Kidney glomerular epithelial cell (primary cell): ENCODE measurements at regions not wholly inside any gene's neighbourhood (a gene's known extent, or its start where the extent isn't known, plus 50 kb on each side); places are given as distances from the start of the nearest gene placed in this dataset.
A peak's percentile ranks its signal among the peaks of the same experiment; 100 is the strongest.
"Not testable (repeated sequence)": the region's sequence is repeated elsewhere in the genome, so short reads cannot be mapped to it uniquely, and the experiment has no call there.

Experiments used
- DNase-seq: peaks from one replicate; lab custom pipeline; 2025; lab: John Stamatoyannopoulos, UW

DNA sequence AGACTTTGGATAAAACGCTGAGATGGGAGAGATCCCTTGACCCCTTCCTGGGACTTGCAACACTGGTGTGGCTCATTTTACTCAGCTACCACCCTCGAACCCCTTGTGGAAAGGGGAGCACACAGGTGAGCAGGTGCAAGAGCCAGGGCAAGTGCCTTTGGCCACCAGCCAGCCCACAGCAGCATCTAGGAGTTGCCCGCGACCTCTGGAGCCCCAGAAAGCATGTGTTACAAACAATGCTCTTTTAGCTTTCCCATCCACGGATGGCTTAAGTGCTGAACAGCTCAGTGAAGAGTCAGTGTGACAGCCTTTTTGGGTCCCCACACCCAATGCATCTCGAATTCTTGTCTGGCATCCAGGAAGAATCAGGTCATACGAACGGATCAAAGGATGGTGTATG, 197.8 kb downstream of the MEMO1 start:
- DNase-seq, result no peak

DNA sequence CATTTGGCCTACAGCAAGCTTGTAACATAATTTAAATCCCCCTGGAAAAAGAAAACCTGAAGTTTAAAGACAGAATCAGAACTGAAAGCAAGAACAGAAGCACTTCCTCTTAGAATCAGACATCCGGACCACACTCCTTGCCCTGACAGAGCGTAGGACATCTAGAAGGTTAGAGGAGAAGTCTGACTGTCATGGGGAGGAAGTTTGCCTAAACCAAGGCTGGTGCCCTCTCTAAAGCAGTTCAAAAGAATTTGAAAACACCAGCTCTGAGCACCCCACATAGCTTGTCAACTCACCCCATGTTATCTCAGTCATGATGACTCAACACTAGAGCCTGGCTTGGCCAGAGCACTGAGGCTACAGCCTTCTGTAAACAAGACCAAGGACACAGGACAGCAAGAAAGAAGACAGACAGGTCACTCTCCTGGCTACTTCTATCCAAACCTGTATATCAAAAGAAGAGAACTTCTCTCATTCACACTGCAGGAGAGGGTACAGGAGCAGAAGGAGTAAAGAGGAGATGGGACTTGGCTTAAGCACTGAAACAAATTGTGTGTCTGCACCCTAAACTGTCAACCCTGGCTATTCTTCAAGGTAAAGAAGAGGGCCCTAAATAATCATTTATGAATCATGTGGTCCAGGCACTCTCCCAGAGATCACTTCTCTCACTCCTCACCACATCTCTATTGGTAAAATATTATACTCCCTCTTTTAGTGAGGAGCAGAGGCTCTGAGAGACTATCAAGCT, 198.6 kb downstream of the MEMO1 start:
- DNase-seq, result no peak

DNA sequence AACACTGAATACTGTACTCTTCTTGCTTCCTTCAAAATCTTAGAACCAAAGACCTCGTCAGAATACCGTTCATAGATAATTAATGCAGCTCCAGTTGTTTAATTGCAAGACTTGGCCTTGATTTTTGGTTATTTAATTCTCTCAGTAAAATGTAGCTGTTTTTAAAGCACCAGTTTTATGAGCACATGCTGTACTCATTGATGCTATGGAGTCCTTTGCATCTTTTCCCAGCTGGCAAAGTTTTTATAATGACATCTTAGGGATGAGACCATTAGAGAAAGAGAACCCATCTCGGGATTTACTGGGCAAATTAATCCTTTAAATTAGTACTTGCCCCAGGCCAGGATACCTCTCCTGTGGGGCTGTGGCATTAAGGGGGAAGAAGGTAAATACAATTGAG, 199.3 kb downstream of the MEMO1 start:
- no peak for DNase-seq

DNA sequence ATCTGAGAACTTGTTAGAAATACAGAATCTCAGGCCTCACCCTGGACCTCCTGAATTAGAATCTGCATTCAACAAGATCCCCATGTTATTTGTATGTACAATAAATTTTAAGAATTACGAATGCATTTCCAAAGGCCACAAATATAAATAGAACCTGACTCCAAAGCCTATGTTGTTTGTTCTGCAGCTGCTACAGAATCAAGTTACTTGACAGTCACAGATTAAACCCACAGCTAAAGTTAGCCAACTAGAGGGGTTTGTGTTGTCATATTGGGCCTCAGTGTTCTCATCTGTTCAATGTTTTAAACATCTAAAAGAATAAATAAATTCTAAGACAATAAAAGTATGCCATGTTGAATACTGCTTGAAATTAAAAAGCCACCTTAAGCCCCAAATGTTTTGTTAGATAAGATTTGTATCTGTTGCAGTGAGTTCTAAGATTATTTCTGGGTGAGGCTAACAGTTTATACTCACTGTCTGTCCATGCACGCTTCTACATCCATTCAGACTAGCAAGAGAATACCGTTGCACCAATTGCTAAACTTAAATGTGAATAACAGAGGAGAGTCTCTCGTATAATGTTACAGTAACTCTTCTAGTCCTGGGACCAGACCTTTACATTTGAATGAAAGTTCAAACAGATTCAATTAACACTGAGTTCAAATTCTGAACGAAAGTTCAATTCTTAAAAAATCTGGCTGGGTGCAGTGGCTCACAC, 200.4 kb downstream of the MEMO1 start:
- no peak for DNase-seq

DNA sequence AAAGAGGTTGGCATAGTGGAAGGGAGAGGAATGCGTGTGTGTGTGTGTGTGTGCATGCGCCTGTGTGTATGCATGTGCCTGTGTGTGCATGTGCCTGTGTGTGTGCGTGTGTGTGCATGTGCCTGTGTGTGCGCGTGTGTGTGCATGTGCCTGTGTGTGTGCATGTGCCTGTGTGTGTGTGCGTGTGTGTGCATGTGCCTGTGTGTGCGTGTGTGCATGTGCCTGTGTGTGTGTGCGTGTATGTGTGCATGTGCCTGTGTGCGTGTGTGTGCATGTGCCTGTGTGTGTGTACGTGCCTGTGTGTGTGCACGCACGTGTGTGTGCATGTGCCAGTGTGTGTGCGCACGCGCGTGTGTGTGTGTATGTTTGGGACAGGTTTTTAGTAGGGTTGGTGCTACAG, 205.1 kb downstream of the MEMO1 start:
- no peak for DNase-seq

DNA sequence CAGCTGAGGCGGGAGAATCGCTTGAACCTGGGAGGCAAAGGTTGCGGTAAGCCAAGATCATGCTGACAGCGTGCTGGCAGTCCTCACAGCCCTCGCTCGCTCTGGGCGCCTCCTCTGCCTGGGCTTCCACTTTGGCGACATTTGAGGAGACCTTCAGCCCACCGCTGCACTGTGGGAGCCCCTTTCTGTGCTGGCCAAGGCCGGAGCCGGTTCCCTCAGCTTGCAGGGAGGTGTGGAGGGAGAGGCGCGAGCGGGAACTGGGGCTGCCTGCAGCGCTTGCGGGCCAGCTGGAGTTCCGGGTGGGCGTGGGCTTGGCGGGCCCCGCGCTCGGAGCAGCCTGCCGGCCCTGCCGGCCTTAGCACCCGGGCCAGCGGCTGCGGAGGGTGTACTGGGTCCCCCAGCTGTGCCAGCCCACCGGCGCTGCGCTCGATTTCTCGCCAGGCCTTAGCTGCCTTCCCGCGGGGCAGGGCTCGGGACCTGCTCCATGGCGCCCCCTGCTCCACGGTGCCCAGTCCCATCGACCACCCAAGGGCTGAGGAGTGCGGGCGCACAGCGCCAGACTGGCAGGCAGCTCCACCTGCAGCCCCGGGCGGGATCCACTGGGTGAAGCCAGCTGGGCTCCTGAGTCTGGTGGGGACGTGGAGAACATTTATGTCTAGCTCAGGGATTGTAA, 207.2 kb downstream of the MEMO1 start:
- DNase-seq, result not testable (repeated sequence)

DNA sequence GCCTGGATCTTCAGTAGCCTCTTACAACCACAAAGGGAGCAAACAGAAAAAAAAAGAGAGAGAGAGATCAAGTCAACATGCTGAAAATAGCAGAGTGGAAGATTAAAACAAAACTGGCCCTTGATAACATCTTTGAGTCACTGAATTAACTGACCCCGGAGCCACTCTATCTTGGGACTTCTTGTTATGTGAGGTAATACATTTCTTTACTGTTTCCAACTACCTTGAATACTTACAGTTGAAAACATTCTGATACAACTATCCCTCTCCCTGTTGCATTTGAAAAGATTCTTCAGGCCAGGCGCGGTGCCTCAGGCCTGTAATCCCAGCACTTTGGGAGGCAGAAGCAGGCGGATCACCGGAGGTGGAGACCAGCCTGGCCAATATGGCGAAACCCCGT, 208.1 kb downstream of the MEMO1 start:
- no peak for DNase-seq

DNA sequence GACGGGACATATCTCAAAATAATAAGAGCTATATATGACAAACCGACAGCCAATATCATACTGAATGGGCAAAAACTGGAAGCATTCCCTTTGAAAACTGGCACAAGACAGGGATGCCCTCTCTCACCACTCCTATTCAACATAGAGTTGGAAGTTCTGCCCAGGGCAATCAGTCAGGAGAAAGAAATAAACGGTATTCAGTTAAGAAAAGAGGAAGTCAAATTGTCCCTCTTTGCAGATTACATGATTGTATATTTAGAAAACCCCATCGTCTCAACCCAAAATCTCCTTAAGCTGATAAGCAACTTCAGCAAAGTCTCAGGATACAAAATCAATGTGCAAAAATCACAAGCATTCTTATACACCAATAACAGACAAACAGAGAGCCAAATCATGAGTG, 211.5 kb downstream of the MEMO1 start:
- DNase-seq, result not testable (repeated sequence)

DNA sequence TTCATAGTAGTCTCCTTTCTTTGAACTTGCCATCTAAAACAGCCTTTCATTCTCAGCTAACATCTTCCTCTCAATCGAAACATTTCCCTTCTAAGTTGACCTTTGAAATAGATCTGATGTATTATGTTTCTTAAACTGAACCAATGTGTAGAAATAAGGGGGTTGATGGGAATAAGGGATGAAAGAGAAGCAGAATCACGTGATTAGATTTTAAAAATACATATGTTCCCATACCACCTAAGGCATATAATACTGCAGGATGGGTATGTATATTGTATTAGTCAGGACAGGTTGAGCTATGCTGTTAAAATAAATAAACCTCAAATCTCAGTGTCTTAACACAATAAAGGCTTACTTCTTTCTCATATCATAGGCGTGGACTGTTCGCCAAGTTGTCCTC, 207.5 kb upstream of the SRD5A2 start:
- DNase-seq, result no peak

DNA sequence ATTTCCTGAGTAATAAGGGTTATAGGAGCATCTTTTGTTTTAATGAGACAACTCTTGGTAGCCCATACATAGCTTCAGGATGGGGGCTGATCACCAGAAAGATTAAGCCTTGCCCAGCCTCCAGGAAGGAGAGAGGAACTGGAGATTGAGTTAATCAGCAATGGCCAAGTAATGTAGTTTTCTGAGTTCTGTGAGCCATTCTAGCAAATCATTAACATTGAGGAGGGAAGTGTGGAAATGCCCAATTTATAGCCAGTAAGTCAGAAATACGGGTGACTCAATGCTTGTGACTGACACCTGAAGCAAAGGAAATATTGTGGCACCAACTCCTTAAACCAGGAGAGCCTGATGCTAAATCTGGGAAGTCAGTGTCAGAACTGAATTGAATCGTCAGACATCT, 205.1 kb upstream of the SRD5A2 start:
- DNase-seq, result peak; percentile 87

DNA sequence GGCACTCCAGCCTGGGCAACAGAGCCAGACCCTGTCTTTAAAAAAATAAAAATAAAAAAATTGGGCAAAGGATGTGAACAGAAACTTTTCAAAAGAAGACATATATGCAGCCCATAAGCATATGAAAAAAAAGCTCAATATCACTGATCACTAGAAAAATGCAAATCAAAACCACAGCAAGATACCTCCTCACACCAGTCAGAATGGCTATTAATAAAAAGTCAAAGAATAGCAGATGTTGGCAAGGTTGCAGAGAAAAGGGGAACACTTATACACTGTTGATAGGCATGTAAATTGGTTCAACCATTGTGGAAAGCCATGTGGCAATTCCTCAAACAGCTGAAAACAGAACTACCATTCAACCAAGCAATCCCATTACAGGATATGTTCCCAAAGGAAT, 204.1 kb upstream of the SRD5A2 start:
- DNase-seq, result no peak

DNA sequence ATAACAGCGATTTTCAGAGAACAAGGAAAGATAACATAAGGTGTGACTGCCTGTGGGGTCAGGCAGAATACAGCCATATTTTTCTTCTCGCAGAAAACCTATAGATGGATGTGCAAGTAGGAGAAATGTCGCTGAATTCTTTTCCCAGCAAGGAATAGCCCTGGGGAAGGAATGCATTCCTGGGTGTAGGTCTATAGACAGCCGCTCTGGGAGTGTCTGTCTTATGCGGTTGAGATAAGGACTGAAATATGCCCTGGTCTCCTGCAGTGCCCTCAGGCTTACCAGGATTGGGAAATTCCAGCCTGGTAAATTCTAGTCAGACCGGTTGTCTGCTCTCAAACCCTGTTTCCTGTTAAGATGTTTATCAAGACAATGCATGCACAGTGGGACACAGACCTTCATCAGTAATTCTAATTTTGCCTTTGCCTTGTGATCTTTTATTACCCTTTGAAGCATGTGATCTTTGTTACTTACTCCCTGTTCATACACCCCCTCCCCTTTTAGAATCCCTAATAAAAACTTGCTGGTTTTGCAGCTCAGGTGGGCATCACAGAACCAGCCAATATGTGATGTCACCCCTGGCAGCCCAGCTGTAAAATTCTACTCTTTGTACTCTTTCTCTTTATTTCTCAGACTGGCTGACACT, 202.8 kb upstream of the SRD5A2 start:
- not testable (repeated sequence) for DNase-seq

DNA sequence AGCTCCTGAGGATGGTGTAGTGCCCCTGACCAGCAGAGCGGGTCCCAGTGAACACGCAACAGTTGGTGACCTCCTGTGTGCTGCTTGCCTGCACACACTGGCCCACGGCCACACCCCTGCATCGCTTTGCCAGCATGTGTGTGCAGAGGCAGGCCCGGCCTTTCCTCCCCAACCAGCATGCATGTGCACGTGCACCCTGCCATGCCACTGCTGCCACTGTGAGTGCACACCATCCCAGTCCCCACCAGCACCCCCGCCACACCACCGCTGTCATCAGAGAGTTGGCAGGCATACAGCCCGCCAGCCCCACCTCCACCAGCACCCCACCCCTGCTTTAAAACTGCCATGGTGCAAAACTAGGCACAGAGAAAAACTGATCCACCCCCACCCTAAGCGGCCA, 197.4 kb upstream of the SRD5A2 start:
- no peak for DNase-seq

DNA sequence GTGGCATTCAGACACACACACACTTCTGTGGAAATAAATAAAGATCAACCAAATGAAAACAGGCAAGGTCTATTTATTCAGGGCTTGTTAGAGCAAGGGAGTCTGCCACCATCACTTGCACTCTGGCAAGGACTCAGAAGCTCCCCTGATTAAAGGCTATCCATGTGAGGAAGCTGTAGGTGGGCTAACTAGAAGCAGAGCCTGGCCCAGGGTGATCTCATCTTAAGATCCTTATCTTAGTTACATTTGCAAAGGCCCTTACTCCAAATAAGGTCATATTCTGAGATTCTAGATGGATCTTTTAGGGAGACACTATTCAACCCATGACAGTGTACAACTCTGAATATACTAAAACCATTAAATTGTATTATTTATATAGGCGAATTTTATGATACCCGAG, 190.0 kb upstream of the SRD5A2 start:
- no peak for DNase-seq

DNA sequence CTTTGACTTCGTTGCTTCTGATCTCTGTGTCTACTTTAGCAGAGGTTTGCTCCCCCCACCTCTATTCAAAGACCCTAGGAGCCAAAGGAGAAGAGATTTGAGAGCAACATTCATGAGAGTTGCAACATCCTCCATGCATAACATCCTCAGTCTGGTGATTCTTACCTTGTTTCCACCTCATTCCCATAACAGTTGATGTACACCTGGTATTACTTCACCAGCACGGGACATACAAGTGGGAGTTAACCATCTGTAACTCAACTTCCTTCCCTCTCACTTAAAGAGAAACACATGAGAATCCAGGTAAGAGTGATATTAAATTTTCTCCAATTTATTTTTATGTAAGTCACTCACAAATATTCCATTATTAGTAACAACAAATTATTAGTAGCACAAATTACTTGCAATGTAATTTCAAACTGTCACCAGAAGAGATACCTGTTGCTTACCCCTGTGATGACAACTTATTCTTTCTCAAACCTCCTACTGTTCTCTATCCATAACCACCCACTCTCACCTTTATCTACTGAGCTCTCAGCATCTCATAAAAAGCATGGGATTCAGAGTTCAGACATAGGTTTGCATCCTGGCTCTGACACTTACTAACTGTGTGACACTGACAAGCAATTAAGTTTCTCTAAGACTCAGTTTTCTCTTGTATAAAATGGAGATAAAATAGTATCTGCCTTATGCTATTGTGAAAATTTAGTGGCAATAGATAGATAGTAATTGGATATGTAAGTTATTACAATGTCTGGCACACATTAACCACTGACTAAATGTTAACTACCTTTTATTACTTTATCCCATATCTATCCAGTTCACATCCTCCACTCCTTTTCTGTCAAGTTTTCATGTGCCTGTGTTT, 184.6 kb upstream of the SRD5A2 start:
- DNase-seq, result no peak

DNA sequence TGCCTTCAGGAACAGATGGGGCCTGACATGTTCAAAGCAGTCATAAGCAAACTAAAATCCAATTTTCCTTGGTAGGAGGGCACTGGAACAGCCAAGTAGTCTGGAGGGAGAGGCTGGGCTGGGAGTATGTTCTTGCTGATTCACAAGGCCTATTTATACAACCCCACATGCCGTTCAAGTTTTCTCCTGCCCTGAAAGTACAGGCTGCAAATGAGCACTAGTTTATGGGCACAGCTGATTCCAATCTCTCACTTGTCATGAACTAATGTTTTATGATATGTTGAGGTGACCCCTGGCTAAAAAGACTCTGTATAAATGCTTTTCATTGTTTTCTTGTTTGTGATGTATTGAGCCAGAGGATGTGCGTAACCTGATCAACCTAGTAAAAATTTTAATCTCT, 183.4 kb upstream of the SRD5A2 start:
- no peak for DNase-seq

DNA sequence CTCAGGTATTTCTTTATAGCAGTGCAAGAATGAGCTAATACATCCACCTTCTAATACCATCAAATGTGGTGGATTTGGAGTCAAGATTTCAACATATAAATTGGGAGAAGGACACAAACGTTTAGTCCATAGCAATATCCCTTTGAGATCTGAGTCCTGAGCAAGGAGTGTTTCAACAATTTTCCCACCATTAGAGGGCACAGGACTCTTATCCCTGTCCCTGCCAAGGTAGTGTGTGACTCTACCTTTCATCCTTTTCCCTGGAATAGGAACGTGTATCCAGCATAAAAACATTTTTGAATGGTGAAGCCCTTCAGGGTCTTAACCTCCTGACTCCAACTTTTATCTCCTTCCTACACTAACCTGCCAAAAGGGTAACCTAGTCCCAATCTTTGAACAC, 181.3 kb upstream of the SRD5A2 start:
- DNase-seq, result no peak

DNA sequence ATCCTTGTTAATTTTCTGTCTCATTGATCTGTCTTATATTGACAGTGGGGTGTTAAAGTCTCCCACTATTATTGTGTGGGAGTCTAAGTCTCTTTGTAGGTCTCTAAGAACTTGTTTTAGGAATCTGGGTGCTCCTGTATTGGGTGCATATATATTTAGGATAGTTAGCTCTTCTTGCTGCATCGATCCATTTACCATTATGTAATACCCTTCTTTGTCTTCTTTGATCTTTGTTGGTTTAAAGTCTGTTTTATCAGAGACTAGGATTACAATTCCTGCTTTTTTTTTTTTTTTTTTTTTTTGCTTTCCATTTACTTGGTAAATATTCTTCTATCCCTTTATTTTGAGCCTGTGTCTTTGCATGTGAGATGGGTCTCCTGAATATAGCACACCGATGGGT, 176.6 kb upstream of the SRD5A2 start:
- not testable (repeated sequence) for DNase-seq

DNA sequence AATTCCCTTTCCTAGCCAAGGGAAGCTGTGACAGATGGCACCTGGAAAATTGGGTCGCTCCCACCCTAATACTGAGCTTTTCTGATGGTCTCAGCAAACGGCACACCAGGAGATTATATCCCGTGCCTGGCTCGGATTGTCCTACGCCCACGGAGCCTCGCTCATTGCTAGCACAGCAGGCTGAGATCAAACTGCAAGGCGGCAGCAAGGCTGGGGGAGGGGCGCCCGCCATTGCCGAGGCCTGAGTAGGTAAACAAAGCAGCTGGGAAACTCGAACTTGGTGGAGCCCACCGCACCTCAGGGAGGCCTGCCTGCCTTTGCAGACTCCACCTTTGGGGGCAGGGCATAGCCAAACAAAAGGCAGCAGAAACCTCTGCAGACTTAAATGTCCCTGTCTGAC, 168.0 kb upstream of the SRD5A2 start:
- not testable (repeated sequence) for DNase-seq

DNA sequence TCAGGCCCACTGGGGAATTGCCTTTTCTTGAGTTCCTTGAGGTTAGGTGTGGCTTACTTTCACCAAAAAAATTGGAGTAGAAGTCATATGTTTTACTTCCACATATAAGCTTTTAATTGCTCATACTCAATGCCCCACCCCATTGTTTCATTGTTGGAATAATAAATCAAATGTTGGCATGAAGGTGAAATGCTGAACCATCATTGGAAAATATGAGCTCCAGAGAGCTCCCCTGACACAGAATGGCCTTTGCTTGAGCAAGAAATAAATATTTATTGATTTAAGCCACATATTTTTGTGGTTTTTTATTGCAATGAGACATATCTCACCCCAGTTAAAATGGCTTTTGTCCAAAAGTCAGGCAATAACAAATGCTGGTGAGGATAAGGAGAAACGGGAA, 167.3 kb upstream of the SRD5A2 start:
- no peak for DNase-seq

DNA sequence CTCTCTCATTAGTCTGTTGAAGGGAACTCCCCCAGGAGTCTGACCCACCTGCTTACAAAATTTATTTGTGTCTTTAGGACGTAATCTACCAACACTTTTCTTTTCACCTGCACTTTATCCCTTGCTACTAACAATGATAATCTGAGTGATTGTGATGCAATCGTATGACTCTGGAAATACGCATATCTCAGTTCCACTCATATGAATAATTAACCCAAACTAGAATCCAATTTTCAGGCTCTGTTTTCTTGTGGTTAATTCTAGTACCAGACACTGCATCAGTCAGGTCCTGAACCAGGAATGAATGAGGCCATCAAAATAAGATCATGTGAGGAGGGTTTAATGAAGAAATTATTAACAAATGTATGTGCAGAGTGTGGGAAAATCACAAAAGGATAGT, 158.4 kb upstream of the SRD5A2 start:
- DNase-seq, result peak; percentile 11
